MM.1S (cell line): ENCODE measurements at regions not wholly inside any gene's neighbourhood (a gene's known extent, or its start where the extent isn't known, plus 50 kb on each side); places are given as distances from the start of the nearest gene placed in this dataset.

Experiments used
- DNase-seq: peaks from one replicate; pipeline ENCODE4 v3.0.0-alpha.2; 2015
- H2AFZ ChIP-seq: fragments of 300-600 bp; sonication (generic); 2 replicates; pipeline ENCODE4 v1.6.0; 2016; ENCODE audit warnings: antibody characterized with exemption, low read length
- H3F3A ChIP-seq: fragments of 300-600 bp; sonication (generic); 2 replicates; pipeline ENCODE4 v1.6.1; 2016; ENCODE audit warnings: mild to moderate bottlenecking, antibody characterized with exemption, low read length, moderate library complexity, mixed read lengths; ENCODE audit not compliant: insufficient read depth
- H3K27ac ChIP-seq: fragments of 300-600 bp; sonication (generic); 2 replicates; pipeline ENCODE4 v1.5.1; 2016; ENCODE audit warnings: mild to moderate bottlenecking, low read length
- H3K27me3 ChIP-seq: fragments of 300-600 bp; sonication (generic); replicated peaks from 2 replicates; pipeline ENCODE4 v1.6.0; 2016; ENCODE audit warnings: low read length; ENCODE audit not compliant: insufficient read depth
- H3K36me3 ChIP-seq: fragments of 300-600 bp; sonication (generic); replicated peaks from 2 replicates; pipeline ENCODE4 v1.6.1; 2016; ENCODE audit warnings: mild to moderate bottlenecking, low read length, mixed read lengths; ENCODE audit not compliant: insufficient read depth
- H3K4me1 ChIP-seq: fragments of 300-600 bp; sonication (generic); 2 replicates; pipeline ENCODE4 v1.6.1; 2016; ENCODE audit warnings: low read length, mixed read lengths
- H3K4me2 ChIP-seq: fragments of 300-600 bp; sonication (generic); 2 replicates; pipeline ENCODE4 v1.6.0; 2016; ENCODE audit warnings: low read depth, low read length
- H3K4me3 ChIP-seq: fragments of 300-600 bp; sonication (generic); 2 replicates; pipeline ENCODE4 v1.5.1; 2016; ENCODE audit warnings: low read length, mixed read lengths
- H3K79me2 ChIP-seq: fragments of 300-600 bp; sonication (generic); 2 replicates; pipeline ENCODE4 v1.6.1; 2016; ENCODE audit warnings: mixed run types, low read length, mixed read lengths
- H3K9ac ChIP-seq: fragments of 300-600 bp; sonication (generic); 2 replicates; pipeline ENCODE4 v1.6.1; 2016; ENCODE audit warnings: low read length, mixed read lengths
- H3K9me2 ChIP-seq: fragments of 300-600 bp; sonication (generic); replicated peaks from 2 replicates; pipeline ENCODE4 v1.6.1; 2016; ENCODE audit warnings: mild to moderate bottlenecking, low read length, mixed read lengths; ENCODE audit not compliant: insufficient read depth
- H3K9me3 ChIP-seq: fragments of 300-600 bp; sonication (generic); replicated peaks from 2 replicates; pipeline ENCODE4 v1.6.1; 2016; ENCODE audit warnings: mild to moderate bottlenecking, low read length, mixed read lengths; ENCODE audit not compliant: insufficient read depth
- H4K20me1 ChIP-seq: fragments of 300-600 bp; sonication (generic); 2 replicates; pipeline ENCODE4 v1.6.1; 2016; ENCODE audit warnings: mild to moderate bottlenecking, low read length, moderate library complexity, mixed read lengths; ENCODE audit not compliant: insufficient read depth
- CTCF ChIP-seq: fragments of 300-600 bp; sonication (generic); IDR thresholded peaks from 2 replicates; pipeline ENCODE4 v1.5.1; 2016; ENCODE audit warnings: antibody characterized with exemption, low read length, mixed read lengths
- EZH2 ChIP-seq: fragments of 300-600 bp; sonication (generic); optimal IDR thresholded peaks from 2 replicates; pipeline ENCODE3; 2017; ENCODE audit warnings: low read depth, mild to moderate bottlenecking, antibody characterized with exemption, low read length, mixed read lengths
- EZH2phosphoT487 ChIP-seq: fragments of 300-600 bp; sonication (generic); IDR thresholded peaks from 2 replicates; pipeline ENCODE4 v1.6.1; 2018; ENCODE audit warnings: antibody characterized with exemption, low read length

DNA sequence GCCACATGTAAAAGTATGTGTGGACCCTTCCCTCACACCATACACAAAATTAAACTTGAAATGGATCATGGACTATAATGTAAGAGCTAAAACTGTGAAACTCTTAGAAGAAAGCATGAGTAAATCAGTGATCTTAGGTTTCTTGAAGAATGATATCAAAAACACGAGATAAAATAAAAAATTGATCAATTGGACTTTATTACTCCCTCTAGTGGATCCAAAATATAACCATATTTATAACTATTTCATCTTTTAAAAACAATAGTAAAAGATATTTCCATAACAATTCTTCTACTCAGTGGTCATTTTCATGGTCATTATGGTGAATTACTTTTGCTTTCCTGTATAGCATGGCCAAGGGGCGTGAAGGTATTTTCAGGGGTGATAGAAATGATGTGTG lies 174.6 kb upstream of the LSM14A start:
- Histone ChIP-seq H3K4me2 (no peak overlapping the region), H3K4me1 (no peaks in the 10 kb centered on the region), H3K4me3 (no peak overlapping the region), H3K36me3 (no peaks in the 10 kb centered on the region), H4K20me1 (no peaks in the 10 kb centered on the region), H2AFZ (no peak overlapping the region), H3K79me2 (no peaks in the 10 kb centered on the region), H3K27ac (no peak overlapping the region), H3K9ac (no peak overlapping the region), H3K27me3 (peaks cover 24% of the 10 kb centered on the region), H3K9me3 (no peaks in the 10 kb centered on the region), H3F3A (no peaks in the 10 kb centered on the region), H3K9me2 (no peaks in the 10 kb centered on the region)
- TF ChIP-seq EZH2, result no peak
- peak; percentile 19 for TF ChIP-seq CTCF
- DNase-seq, result no peak

DNA sequence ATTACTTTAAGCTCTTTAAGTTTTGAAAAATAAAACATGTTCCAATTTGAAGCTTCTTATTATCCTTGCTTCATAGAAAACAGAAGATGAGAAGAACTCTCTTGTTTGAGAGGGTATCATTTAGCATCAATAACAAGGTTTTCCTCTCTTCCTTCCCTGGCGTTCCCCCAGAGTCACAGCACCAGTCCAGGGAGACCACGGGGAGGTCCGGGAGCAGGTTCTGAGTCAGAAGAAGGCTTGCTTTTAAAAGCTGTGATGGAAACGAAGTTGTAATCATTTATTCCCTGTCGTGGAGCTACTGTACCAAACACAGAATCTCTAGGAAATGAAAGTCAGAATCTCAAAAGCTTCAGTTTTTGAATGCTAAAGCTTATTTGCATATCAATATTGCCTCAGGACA lies 174.0 kb upstream of the LSM14A start:
- Histone ChIP-seq H3K27me3 (peaks cover 27% of the 10 kb centered on the region), H3K9me2 (no peaks in the 10 kb centered on the region), H4K20me1 (no peaks in the 10 kb centered on the region), H3K27ac (no peak overlapping the region), H3K4me2 (no peak overlapping the region), H3K9me3 (no peaks in the 10 kb centered on the region), H2AFZ (no peak overlapping the region), H3F3A (no peaks in the 10 kb centered on the region), H3K9ac (no peak overlapping the region), H3K36me3 (no peaks in the 10 kb centered on the region), H3K79me2 (no peaks in the 10 kb centered on the region), H3K4me3 (no peak overlapping the region), H3K4me1 (no peaks in the 10 kb centered on the region)
- TF ChIP-seq EZH2 (no peak), CTCF (no peak), EZH2phosphoT487 (no peak)
- DNase-seq, result no peak

- H3K9me2 ChIP-seq, result no peaks in the 10 kb centered on the region
- H3F3A ChIP-seq, result no peaks in the 10 kb centered on the region
- no peaks in the 10 kb centered on the region for H3K79me2 ChIP-seq
- DNase-seq, result no peak
- H3K27me3 ChIP-seq, result peaks cover 31% of the 10 kb centered on the region
- TF ChIP-seq EZH2, result no peak
- TF ChIP-seq CTCF, result peak; percentile 38
- H3K4me2 ChIP-seq, result no peak overlapping the region
- H3K4me3 ChIP-seq, result no peak overlapping the region
- no peaks in the 10 kb centered on the region for H3K36me3 ChIP-seq
- H4K20me1 ChIP-seq, result no peaks in the 10 kb centered on the region
- no peak overlapping the region for H3K27ac ChIP-seq
- no peak overlapping the region for H2AFZ ChIP-seq
- H3K9ac ChIP-seq, result no peak overlapping the region
- H3K4me1 ChIP-seq, result no peaks in the 10 kb centered on the region
- no peaks in the 10 kb centered on the region for H3K9me3 ChIP-seq
These were observed 173.5 kb upstream of the LSM14A start for GRCh38 chr19:33998739-33999345.

- H3K79me2 ChIP-seq, result no peaks in the 10 kb centered on the region
- TF ChIP-seq CTCF (no peak), EZH2phosphoT487 (no peak)
- no peak overlapping the region for H3K27ac ChIP-seq
- H4K20me1 ChIP-seq, result no peaks in the 10 kb centered on the region
- no peak overlapping the region for H3K4me3 ChIP-seq
- no peak overlapping the region for H2AFZ ChIP-seq
- no peaks in the 10 kb centered on the region for H3K9me3 ChIP-seq
- H3K9ac ChIP-seq, result no peak overlapping the region
- no peak for DNase-seq
- no peaks in the 10 kb centered on the region for H3K9me2 ChIP-seq
- H3K4me1 ChIP-seq, result no peaks in the 10 kb centered on the region
- peaks cover 73% of the 10 kb centered on the region for H3K27me3 ChIP-seq
- H3K36me3 ChIP-seq, result no peaks in the 10 kb centered on the region
- H3K4me2 ChIP-seq, result no peak overlapping the region
- H3F3A ChIP-seq, result no peaks in the 10 kb centered on the region
These were observed 155.3 kb upstream of the LSM14A start for GRCh38 chr19:34017024-34017423.
